Mammary epithelial cell (primary cell): ENCODE measurements at regions not wholly inside any gene's neighbourhood (a gene's known extent, or its start where the extent isn't known, plus 50 kb on each side); places are given as distances from the start of the nearest gene placed in this dataset.

Source experiments
- EZH2 ChIP-seq: IDR thresholded peaks from 2 replicates; pipeline ENCODE4 v1.6.1; 2012; ENCODE audit warnings: low read length, inconsistent platforms, borderline replicate concordance
- TF ChIP-seq, protein P1 (sequence below), 2 donors: IDR thresholded peaks in 1 of 2; conservative IDR thresholded peaks in 1 of 2; 2 replicates each; pipeline ENCODE4 v1.5.1; 2011 to 2012; ENCODE audit warnings: inconsistent platforms in 2 of 2, low read length in 2 of 2, mild to moderate bottlenecking in 2 of 2, control low read depth in 1 of 2, low read depth in 1 of 2; ENCODE audit not compliant: insufficient read depth in 1 of 2; ENCODE audit errors: extremely low read depth in 1 of 2

DNA sequence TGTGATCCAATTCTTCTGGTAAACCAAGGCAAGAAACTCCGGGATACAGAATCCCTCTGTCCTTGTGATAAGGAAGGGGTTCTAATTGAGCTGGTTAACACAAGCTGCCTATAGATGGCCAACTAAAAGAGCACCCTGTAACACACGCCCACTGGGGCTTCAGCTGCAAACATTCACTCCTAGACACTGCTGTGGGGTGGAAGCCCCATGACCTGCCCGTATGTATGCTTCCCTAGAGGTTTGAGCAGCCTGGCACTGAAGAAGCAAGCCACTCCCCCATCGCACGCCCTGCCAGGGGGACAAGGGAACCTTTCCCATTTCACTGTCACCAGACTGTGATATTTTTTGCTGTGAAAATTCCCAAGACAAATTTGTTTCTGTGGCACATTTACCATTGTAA, 516.9 kb upstream of the GOLIM4 start:
- TF ChIP-seq, protein P1, sequence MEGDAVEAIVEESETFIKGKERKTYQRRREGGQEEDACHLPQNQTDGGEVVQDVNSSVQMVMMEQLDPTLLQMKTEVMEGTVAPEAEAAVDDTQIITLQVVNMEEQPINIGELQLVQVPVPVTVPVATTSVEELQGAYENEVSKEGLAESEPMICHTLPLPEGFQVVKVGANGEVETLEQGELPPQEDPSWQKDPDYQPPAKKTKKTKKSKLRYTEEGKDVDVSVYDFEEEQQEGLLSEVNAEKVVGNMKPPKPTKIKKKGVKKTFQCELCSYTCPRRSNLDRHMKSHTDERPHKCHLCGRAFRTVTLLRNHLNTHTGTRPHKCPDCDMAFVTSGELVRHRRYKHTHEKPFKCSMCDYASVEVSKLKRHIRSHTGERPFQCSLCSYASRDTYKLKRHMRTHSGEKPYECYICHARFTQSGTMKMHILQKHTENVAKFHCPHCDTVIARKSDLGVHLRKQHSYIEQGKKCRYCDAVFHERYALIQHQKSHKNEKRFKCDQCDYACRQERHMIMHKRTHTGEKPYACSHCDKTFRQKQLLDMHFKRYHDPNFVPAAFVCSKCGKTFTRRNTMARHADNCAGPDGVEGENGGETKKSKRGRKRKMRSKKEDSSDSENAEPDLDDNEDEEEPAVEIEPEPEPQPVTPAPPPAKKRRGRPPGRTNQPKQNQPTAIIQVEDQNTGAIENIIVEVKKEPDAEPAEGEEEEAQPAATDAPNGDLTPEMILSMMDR (conservative IDR thresholded peaks at IDR 0.05 in 1 of 2, IDR thresholded peaks at IDR 0.05 in 1 of 2; ENCODE audit: extremely low read depth in 1 of 2, insufficient read depth in 1 of 2, low read depth in 1 of 2, low read length in 2 of 2): no peak
- no peak for TF ChIP-seq EZH2
